Neural progenitor cell (in vitro differentiated cells): ENCODE measurements at regions not wholly inside any gene's neighbourhood (a gene's known extent, or its start where the extent isn't known, plus 50 kb on each side); places are given as distances from the start of the nearest gene placed in this dataset.

Experiments
- CTCF ChIP-seq: fragments of 200-600 bp; sonication (generic); IDR thresholded peaks from 2 replicates; pipeline ENCODE4 v1.5.1; 2017; ENCODE audit warnings: antibody characterized with exemption, mild to moderate bottlenecking
- EZH2 ChIP-seq: fragments of 200-600 bp; sonication (generic); IDR thresholded peaks from 2 replicates; pipeline ENCODE4 v1.6.1; 2017; ENCODE audit warnings: antibody characterized with exemption, mild to moderate bottlenecking, moderate library complexity
- EZH2phosphoT487 ChIP-seq: fragments of 200-600 bp; sonication (generic); IDR thresholded peaks from 2 replicates; pipeline ENCODE4 v1.6.1; 2017; ENCODE audit warnings: antibody characterized with exemption

- no peak for TF ChIP-seq CTCF
- no peak for TF ChIP-seq EZH2
- no peak for TF ChIP-seq EZH2phosphoT487
Measured at GRCh38 chr4:96092151-96092705, 252.3 kb downstream of the PDHA2 start.
